ENCODE measurements at regions not wholly inside any gene's neighbourhood (a gene's known extent, or its start where the extent isn't known, plus 50 kb on each side); places are given as distances from the start of the nearest gene placed in this dataset.

- Mint-ChIP-seq H3K36me3 (ENCODE audit: insufficient read depth, unreplicated experiment) (no peaks in the 10 kb centered on the region), H3K4me1 (ENCODE audit: insufficient read depth, unreplicated experiment) (no peaks in the 10 kb centered on the region), H3K27ac (ENCODE audit: low read depth, unreplicated experiment) (no peak overlapping the region), H3K9me3 (ENCODE audit: unreplicated experiment) (no peaks in the 10 kb centered on the region), H3K4me3 (ENCODE audit: unreplicated experiment) (no peak overlapping the region), H3K27me3 (ENCODE audit: insufficient read depth, unreplicated experiment) (peaks cover 53% of the 10 kb centered on the region)
- POLR2A ChIA-PET = no interaction called here
- BruUV-seq (replicated peaks) = no TSS peak
- intact Hi-C loops (cut with micrococcal nuclease) = no loop called here
- DNase-seq (ENCODE audit: unreplicated experiment) = no peak
- CTCF ChIA-PET = interaction anchor here (0.6 kb wide), 1 partner anchor 457 kb away, joined by 3 read pairs; no protein-coding TSS in a partner anchor
- TF ChIP-seq CTCF (IDR thresholded peaks at IDR 0.05; ENCODE audit: unreplicated experiment) = no peak
These were observed 1257.3 kb downstream of the DIAPH3 start for GRCh38 chr13:58906329-58907007.

DNA sequence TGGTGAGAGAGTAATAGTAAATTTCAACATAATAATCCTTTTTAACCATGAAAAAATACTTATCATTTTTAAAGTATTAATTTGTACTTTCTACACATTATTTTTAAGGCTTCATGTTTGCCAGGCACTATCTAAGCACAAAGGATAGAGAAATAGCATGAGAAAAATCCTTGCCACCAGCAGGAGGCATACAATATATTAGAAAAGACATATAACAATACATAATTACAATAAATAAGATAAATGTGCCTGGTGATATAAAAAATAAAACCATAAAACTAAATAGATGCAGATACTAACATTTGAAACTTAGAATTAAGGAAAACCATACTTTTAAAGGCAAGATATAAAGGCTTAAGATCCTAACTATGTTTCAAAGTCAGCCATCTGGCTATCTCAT is 1256.4 kb downstream of the DIAPH3 start:
- BruUV-seq (replicated peaks) = no TSS peak
- POLR2A ChIA-PET = no interaction called here

DNA sequence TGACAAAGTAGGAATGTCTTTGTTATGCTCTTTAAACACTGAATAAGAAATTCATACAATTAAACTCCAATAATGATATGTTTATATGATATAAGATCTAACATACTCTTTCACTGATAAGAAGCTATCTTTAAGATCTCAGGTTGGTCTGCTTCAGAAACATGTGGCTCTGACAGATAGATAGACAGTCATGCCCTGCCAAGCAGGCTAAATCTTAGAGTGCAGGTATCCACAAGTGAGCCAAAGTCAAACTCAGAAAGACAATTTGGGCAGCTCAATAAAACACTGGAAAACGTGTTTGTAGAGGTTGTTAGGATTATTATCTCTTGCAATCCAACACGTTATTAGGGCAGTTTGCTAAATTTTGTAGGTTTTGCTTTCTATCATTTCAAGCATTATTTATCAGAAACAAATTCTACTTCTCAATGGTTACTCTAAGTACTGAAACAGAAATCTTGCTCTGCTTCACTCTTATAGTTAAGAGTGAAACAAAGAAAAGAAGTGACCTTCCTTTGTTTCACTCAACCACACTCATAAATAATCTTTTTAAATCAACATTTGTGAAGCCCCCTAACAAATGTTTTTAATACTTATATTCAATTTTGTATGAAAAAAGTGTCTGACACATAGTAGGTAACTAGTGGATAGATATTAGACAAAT is 1255.6 kb downstream of the DIAPH3 start:
- ChIA-PET CTCF (interaction anchor here (0.6 kb wide), 1 partner anchor 476 kb away, joined by 3 read pairs; no protein-coding TSS in a partner anchor), POLR2A (no interaction called here)
- no peak for DNase-seq (ENCODE audit: unreplicated experiment)
- H3K27ac Mint-ChIP-seq (ENCODE audit: low read depth, unreplicated experiment) = no peak overlapping the region
- intact Hi-C loops (cut with micrococcal nuclease) = no loop called here
- TF ChIP-seq CTCF (IDR thresholded peaks at IDR 0.05; ENCODE audit: unreplicated experiment) = no peak
- H3K4me3 Mint-ChIP-seq (ENCODE audit: unreplicated experiment) = no peak overlapping the region
- peaks cover 43% of the 10 kb centered on the region for H3K27me3 Mint-ChIP-seq (ENCODE audit: insufficient read depth, unreplicated experiment)
- H3K36me3 Mint-ChIP-seq (ENCODE audit: insufficient read depth, unreplicated experiment) = no peaks in the 10 kb centered on the region
- no TSS peak for BruUV-seq (replicated peaks)
- no peaks in the 10 kb centered on the region for H3K9me3 Mint-ChIP-seq (ENCODE audit: unreplicated experiment)
- H3K4me1 Mint-ChIP-seq (ENCODE audit: insufficient read depth, unreplicated experiment) = no peaks in the 10 kb centered on the region

More for the DNA sequence above, 1256.4 kb downstream of the DIAPH3 start:
- TF ChIP-seq CTCF (IDR thresholded peaks at IDR 0.05; ENCODE audit: unreplicated experiment) = no peak
- intact Hi-C loops (cut with micrococcal nuclease) = no loop called here
- no peaks in the 10 kb centered on the region for H3K9me3 Mint-ChIP-seq (ENCODE audit: unreplicated experiment)
- DNase-seq (ENCODE audit: unreplicated experiment) = no peak
- no peak overlapping the region for H3K27ac Mint-ChIP-seq (ENCODE audit: low read depth, unreplicated experiment)
- H3K27me3 Mint-ChIP-seq (ENCODE audit: insufficient read depth, unreplicated experiment) = peaks cover 51% of the 10 kb centered on the region
- no peak overlapping the region for H3K4me3 Mint-ChIP-seq (ENCODE audit: unreplicated experiment)
- H3K4me1 Mint-ChIP-seq (ENCODE audit: insufficient read depth, unreplicated experiment) = no peaks in the 10 kb centered on the region
- H3K36me3 Mint-ChIP-seq (ENCODE audit: insufficient read depth, unreplicated experiment) = no peaks in the 10 kb centered on the region
- CTCF ChIA-PET = interaction anchor here (0.6 kb wide), 2 partner anchors 456 to 477 kb away, joined by 3 read pairs; no protein-coding TSS in a partner anchor

GRCh38 chr13:58919551-58919950 is 1244.2 kb downstream of the DIAPH3 start:
- intact Hi-C loops (cut with micrococcal nuclease) = no loop called here
- Mint-ChIP-seq H3K4me3 (ENCODE audit: unreplicated experiment) (no peak overlapping the region), H3K27me3 (ENCODE audit: insufficient read depth, unreplicated experiment) (peaks cover 64% of the 10 kb centered on the region), H3K9me3 (ENCODE audit: unreplicated experiment) (peaks cover 19% of the 10 kb centered on the region), H3K4me1 (ENCODE audit: insufficient read depth, unreplicated experiment) (no peaks in the 10 kb centered on the region), H3K27ac (ENCODE audit: low read depth, unreplicated experiment) (no peak overlapping the region), H3K36me3 (ENCODE audit: insufficient read depth, unreplicated experiment) (no peaks in the 10 kb centered on the region)
- POLR2A ChIA-PET = no interaction called here
- no TSS peak for BruUV-seq (replicated peaks)
- CTCF ChIA-PET = no interaction called here
- no peak for DNase-seq (ENCODE audit: unreplicated experiment)
- TF ChIP-seq CTCF (IDR thresholded peaks at IDR 0.05; ENCODE audit: unreplicated experiment) = no peak
